HG03520 (cell line): ENCODE measurements at regions not wholly inside any gene's neighbourhood (a gene's known extent, or its start where the extent isn't known, plus 50 kb on each side); places are given as distances from the start of the nearest gene placed in this dataset.
"Not testable (repeated sequence)": the region's sequence is repeated elsewhere in the genome, so short reads cannot be mapped to it uniquely, and the experiment has no call there.

Experiments
- ATAC-seq: cut with Tn5 transposase; IDR thresholded peaks from one replicate; pipeline ENCODE4 v1.9.1; 2021; ENCODE audit warnings: mild to moderate bottlenecking, moderate library complexity; ENCODE audit not compliant: unreplicated experiment

GRCh38 chr10:30703446-30703845 is 73.9 kb upstream of the LYZL2 start:
- ATAC-seq, result not testable (repeated sequence)

- ATAC-seq, result no peak
Observed at GRCh38 chr10:30702860-30703259, 73.3 kb upstream of the LYZL2 start.

GRCh38 chr10:30701451-30702173 is 72.1 kb upstream of the LYZL2 start:
- peak; percentile 50 for ATAC-seq

- ATAC-seq, result no peak
Observed at GRCh38 chr10:30697806-30698205, 68.3 kb upstream of the LYZL2 start.

GRCh38 chr10:30697221-30697620 is 67.7 kb upstream of the LYZL2 start:
- ATAC-seq, result not testable (repeated sequence)

GRCh38 chr10:30696416-30697185 is 67.0 kb upstream of the LYZL2 start:
- not testable (repeated sequence) for ATAC-seq

GRCh38 chr10:30695481-30696236 is 66.1 kb upstream of the LYZL2 start:
- not testable (repeated sequence) for ATAC-seq

- ATAC-seq, result no peak
Observed at GRCh38 chr10:30694518-30695228, 65.1 kb upstream of the LYZL2 start.

- ATAC-seq, result no peak
Observed at GRCh38 chr10:30691639-30692015, 62.1 kb upstream of the LYZL2 start.

- not testable (repeated sequence) for ATAC-seq
Observed at GRCh38 chr10:30690948-30691638, 61.5 kb upstream of the LYZL2 start.

GRCh38 chr10:30688456-30688855 is 58.9 kb upstream of the LYZL2 start:
- no peak for ATAC-seq

GRCh38 chr10:30687698-30688213 is 58.2 kb upstream of the LYZL2 start:
- no peak for ATAC-seq

- no peak for ATAC-seq
Observed at GRCh38 chr10:30686708-30687107, 57.2 kb upstream of the LYZL2 start.

- no peak for ATAC-seq
Observed at GRCh38 chr10:30683496-30683895, 53.9 kb upstream of the LYZL2 start.

GRCh38 chr10:30682377-30683199 is 53.0 kb upstream of the LYZL2 start:
- ATAC-seq, result not testable (repeated sequence)

GRCh38 chr10:30680908-30681307 is 51.4 kb upstream of the LYZL2 start:
- ATAC-seq, result no peak
